ENCODE measurements at regions not wholly inside any gene's neighbourhood (a gene's known extent, or its start where the extent isn't known, plus 50 kb on each side); places are given as distances from the start of the nearest gene placed in this dataset.
A peak's percentile ranks its signal among the peaks of the same experiment; 100 is the strongest.

- H3K9me3 ChIP-seq, result no peaks in the 10 kb centered on the region
- intact Hi-C loops (cut with DNase I), result loop anchor here in 1 of 2 donors (5.0 to 10.0 kb wide), 2 partner anchors 133 to 265 kb away; no protein-coding TSS in a partner anchor
- no peak overlapping the region for H3K4me3 ChIP-seq
- H3K4me1 ChIP-seq, result peaks cover 0 to 22% of the 10 kb centered on the region in 2 donors
- H3K36me3 ChIP-seq, result no peaks in the 10 kb centered on the region
- peak; percentile 86 for ATAC-seq
- DNase-seq, result peak in 2 of 4 donors; percentile 61 to 71
- TF ChIP-seq CTCF (IDR thresholded peaks at IDR 0.05), result peak; percentile 70
- H3K27ac ChIP-seq, result no peak overlapping the region
- peaks cover 0 to 9% of the 10 kb centered on the region in 2 donors for H3K27me3 ChIP-seq
Observed at GRCh38 chr5:36739751-36740221, 133.4 kb downstream of the SLC1A3 start.

- intact Hi-C loops (cut with DNase I), result no loop called here
- DNase-seq, result no peak
- no peak for TF ChIP-seq CTCF (IDR thresholded peaks at IDR 0.05)
- no peaks in the 10 kb centered on the region for H3K36me3 ChIP-seq
- H3K27ac ChIP-seq, result no peak overlapping the region
- no peaks in the 10 kb centered on the region for H3K9me3 ChIP-seq
- no peak overlapping the region for H3K4me3 ChIP-seq
- ATAC-seq, result no peak
- H3K27me3 ChIP-seq, result peaks cover 0 to 15% of the 10 kb centered on the region in 2 donors
- H3K4me1 ChIP-seq, result peaks cover 1 to 27% of the 10 kb centered on the region in 2 donors
Observed at GRCh38 chr5:36740259-36740898, 134.0 kb downstream of the SLC1A3 start.

GRCh38 chr5:36741128-36741527 is 134.7 kb downstream of the SLC1A3 start:
- H3K36me3 ChIP-seq, result no peaks in the 10 kb centered on the region
- H3K27ac ChIP-seq, result no peak overlapping the region
- no peak for ATAC-seq
- peak in 1 of 4 donors; percentile 77 for DNase-seq
- peaks cover 7 to 32% of the 10 kb centered on the region in 2 donors for H3K4me1 ChIP-seq
- intact Hi-C loops (cut with DNase I), result no loop called here
- TF ChIP-seq CTCF (IDR thresholded peaks at IDR 0.05), result no peak
- H3K27me3 ChIP-seq, result peaks cover 0 to 22% of the 10 kb centered on the region in 2 donors
- H3K9me3 ChIP-seq, result no peaks in the 10 kb centered on the region
- no peak overlapping the region for H3K4me3 ChIP-seq

GRCh38 chr5:36743891-36744772 is 132.4 kb upstream of the NIPBL start:
- TF ChIP-seq CTCF (IDR thresholded peaks at IDR 0.05), result peak; percentile 51 to 67
- Histone ChIP-seq H3K36me3 (no peaks in the 10 kb centered on the region), H3K27me3 (peaks cover 0 to 22% of the 10 kb centered on the region in 2 donors), H3K27ac (peak overlapping the region; percentile 49 to 55), H3K4me3 (peak overlapping the region; percentile 42 to 51), H3K4me1 (peaks cover 7 to 32% of the 10 kb centered on the region in 2 donors), H3K9me3 (no peaks in the 10 kb centered on the region)
- ATAC-seq (no peak), DNase-seq (peak in 1 of 4 donors; percentile 83)
- intact Hi-C loops (cut with DNase I), result no loop called here

All from left lung (tissue), 4 donors.